ENCODE measurements at regions not wholly inside any gene's neighbourhood (a gene's known extent, or its start where the extent isn't known, plus 50 kb on each side); places are given as distances from the start of the nearest gene placed in this dataset.

GRCh38 chrX:140104760-140105159 is 139.4 kb upstream of the CXorf66 start:
- POLR2A ChIA-PET = no interaction called here
- no TSS peak for BruUV-seq (replicated peaks)
- no peak overlapping the region for H3K4me3 ChIP-seq (ENCODE audit: low read depth in 2 of 2, low read length in 2 of 2)
- H3K27ac ChIP-seq (ENCODE audit: low read length) = no peak overlapping the region
- no peaks in the 10 kb centered on the region for H3K36me3 ChIP-seq (ENCODE audit: control insufficient read depth, insufficient read depth, low read length)
- H3K27me3 ChIP-seq (ENCODE audit: control insufficient read depth, insufficient read depth, low read length) = peaks cover 2% of the 10 kb centered on the region; the same call in 1 of the 2 replicates
- intact Hi-C loops (cut with micrococcal nuclease; ENCODE audit: unreplicated experiment) (no loop called here), in situ Hi-C loops (cut with HindIII; ENCODE audit: low pct_unique_long_range_greater_than_20kb, low sequenced_read_pairs) (no loop called here)
- no peaks in the 10 kb centered on the region for H3K9me3 ChIP-seq (ENCODE audit: control insufficient read depth, insufficient read depth, low read depth, low read length)
- TF ChIP-seq REST (IDR thresholded peaks at IDR 0.05; ENCODE audit: insufficient read depth in 1 of 2, low read depth in 2 of 2, low read length in 1 of 2) (no peak), POLR2AphosphoS5 (IDR thresholded peaks at IDR 0.05; ENCODE audit: low read depth, low read length) (no peak), SIN3A (IDR thresholded peaks at IDR 0.05; ENCODE audit: borderline replicate concordance, insufficient read depth, low read depth, low read length) (no peak), TCF7L2 (IDR thresholded peaks at IDR 0.05; ENCODE audit: low read depth, low read length) (no peak), CTCF (IDR thresholded peaks at IDR 0.05) (no peak)
- H3K4me1 ChIP-seq (ENCODE audit: control insufficient read depth, insufficient read depth, low read length) = no peaks in the 10 kb centered on the region
- ATAC-seq (no peak), DNase-seq (ENCODE audit: low read depth, low spot score) (no peak)
- CTCF ChIA-PET = no interaction called here

- ATAC-seq (no peak), DNase-seq (ENCODE audit: low read depth, low spot score) (no peak)
- no peak for TF ChIP-seq CTCF (IDR thresholded peaks at IDR 0.05)
- TF ChIP-seq SIN3A (IDR thresholded peaks at IDR 0.05; ENCODE audit: borderline replicate concordance, insufficient read depth, low read depth, low read length) = no peak
- no peak for TF ChIP-seq REST (IDR thresholded peaks at IDR 0.05; ENCODE audit: insufficient read depth in 1 of 2, low read depth in 2 of 2, low read length in 1 of 2)
- TF ChIP-seq TCF7L2 (IDR thresholded peaks at IDR 0.05; ENCODE audit: low read depth, low read length) = no peak
- no peak for TF ChIP-seq POLR2AphosphoS5 (IDR thresholded peaks at IDR 0.05; ENCODE audit: low read depth, low read length)
- H3K27ac ChIP-seq (ENCODE audit: low read length) = no peak overlapping the region
- in situ Hi-C loops (cut with HindIII; ENCODE audit: low pct_unique_long_range_greater_than_20kb, low sequenced_read_pairs) = no loop called here
- H3K4me3 ChIP-seq (ENCODE audit: low read depth in 2 of 2, low read length in 2 of 2) = no peak overlapping the region
- H3K9me3 ChIP-seq (ENCODE audit: control insufficient read depth, insufficient read depth, low read depth, low read length) = no peaks in the 10 kb centered on the region
- no TSS peak for BruUV-seq (replicated peaks)
- ChIA-PET POLR2A (no interaction called here), CTCF (no interaction called here)
- H3K4me1 ChIP-seq (ENCODE audit: control insufficient read depth, insufficient read depth, low read length) = no peaks in the 10 kb centered on the region
- intact Hi-C loops (cut with micrococcal nuclease; ENCODE audit: unreplicated experiment) = no loop called here
- H3K36me3 ChIP-seq (ENCODE audit: control insufficient read depth, insufficient read depth, low read length) = no peaks in the 10 kb centered on the region
- H3K27me3 ChIP-seq (ENCODE audit: control insufficient read depth, insufficient read depth, low read length) = no peaks in the 10 kb centered on the region; the same call in 1 of the 2 replicates
These were observed 133.9 kb upstream of the CXorf66 start for GRCh38 chrX:140099221-140099620.
